ENCODE measurements at regions not wholly inside any gene's neighbourhood (a gene's known extent, or its start where the extent isn't known, plus 50 kb on each side); places are given as distances from the start of the nearest gene placed in this dataset.

DNA sequence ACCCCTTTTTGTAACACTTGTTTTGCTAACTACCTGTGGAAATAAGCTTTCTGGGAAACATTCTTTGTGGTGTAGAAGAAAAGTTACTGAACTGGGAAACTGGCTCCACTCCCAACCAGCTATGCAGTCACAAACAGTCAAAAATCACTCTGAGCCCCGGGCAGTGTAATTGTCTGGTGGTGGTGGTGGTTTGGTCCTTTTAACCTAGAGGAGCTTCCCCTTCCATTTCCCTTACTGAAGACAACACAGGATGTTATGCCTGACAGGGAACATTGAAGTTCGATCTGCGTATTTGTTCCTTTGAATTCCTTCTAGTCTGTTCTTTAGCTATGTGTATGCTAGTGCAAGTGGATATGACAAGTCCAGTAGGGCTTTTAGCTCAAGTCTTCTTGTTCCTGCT is 56.8 kb upstream of the TBCA start:
- TF ChIP-seq, protein P1, sequence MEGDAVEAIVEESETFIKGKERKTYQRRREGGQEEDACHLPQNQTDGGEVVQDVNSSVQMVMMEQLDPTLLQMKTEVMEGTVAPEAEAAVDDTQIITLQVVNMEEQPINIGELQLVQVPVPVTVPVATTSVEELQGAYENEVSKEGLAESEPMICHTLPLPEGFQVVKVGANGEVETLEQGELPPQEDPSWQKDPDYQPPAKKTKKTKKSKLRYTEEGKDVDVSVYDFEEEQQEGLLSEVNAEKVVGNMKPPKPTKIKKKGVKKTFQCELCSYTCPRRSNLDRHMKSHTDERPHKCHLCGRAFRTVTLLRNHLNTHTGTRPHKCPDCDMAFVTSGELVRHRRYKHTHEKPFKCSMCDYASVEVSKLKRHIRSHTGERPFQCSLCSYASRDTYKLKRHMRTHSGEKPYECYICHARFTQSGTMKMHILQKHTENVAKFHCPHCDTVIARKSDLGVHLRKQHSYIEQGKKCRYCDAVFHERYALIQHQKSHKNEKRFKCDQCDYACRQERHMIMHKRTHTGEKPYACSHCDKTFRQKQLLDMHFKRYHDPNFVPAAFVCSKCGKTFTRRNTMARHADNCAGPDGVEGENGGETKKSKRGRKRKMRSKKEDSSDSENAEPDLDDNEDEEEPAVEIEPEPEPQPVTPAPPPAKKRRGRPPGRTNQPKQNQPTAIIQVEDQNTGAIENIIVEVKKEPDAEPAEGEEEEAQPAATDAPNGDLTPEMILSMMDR (IDR thresholded peaks at IDR 0.05; ENCODE audit: low read depth, low read length, missing control alignments): no peak
- H3K4me3 ChIP-seq (ENCODE audit: low read depth, low read length): no peak overlapping the region
- DNase-seq (ENCODE audit: low read depth): no peak
- in situ Hi-C loops (cut with HindIII; ENCODE audit: low sequenced_read_pairs): no loop called here

DNA sequence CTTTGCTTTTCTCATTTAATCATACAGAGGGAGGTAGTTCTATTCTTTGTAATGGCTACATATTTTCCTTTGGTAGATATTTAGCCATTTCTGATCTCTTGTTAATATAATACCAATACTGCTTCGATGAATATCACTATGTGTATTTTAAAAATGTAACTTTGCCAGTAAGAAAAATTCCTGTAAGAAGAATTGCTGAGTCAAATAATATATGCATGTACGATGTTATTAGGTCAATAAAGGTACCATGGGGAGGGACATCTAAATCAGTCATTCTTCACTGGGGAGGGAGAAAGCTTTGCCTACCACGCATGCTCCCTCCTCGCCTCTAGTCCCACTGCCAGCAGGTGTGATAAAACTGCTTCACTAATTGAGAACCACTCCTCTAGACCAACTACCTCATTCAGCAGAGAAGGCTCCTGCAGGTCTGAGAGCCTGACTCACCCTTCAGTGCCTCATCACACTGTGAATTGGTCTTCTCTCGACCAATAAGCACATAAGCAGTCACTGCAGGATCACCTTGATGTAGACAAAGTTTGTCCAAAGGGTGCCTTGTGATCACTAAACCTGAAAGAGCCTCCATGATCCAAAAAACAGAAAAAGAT is 56.1 kb upstream of the TBCA start:
- TF ChIP-seq, protein P1 (IDR thresholded peaks at IDR 0.05; ENCODE audit: low read depth, low read length, missing control alignments): no peak
- DNase-seq (ENCODE audit: low read depth): no peak
- no peak overlapping the region for H3K4me3 ChIP-seq (ENCODE audit: low read depth, low read length)
- in situ Hi-C loops (cut with HindIII; ENCODE audit: low sequenced_read_pairs): no loop called here

DNA sequence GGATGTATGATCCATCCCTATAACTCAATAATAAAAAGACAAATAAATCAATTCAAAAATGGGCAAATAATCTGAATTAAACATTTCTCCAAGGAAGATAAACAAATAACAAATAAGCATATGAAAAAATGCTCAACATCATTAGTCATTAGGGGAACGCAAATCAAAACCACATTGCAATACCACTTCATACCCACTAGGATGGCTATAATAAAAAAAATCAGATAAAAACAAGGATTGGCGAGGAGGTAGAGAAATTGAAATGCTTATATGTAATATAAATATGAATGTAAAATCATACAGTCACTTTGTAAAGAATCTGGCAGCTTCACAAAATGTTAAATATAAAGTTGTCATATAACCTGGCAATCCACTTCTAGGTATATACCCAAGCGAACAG is 52.3 kb upstream of the TBCA start:
- TF ChIP-seq, protein P1 (IDR thresholded peaks at IDR 0.05; ENCODE audit: low read depth, low read length, missing control alignments): no peak
- in situ Hi-C loops (cut with HindIII; ENCODE audit: low sequenced_read_pairs): no loop called here
- no peak overlapping the region for H3K4me3 ChIP-seq (ENCODE audit: low read depth, low read length)
- no peak for DNase-seq (ENCODE audit: low read depth)
